ENCODE measurements at regions not wholly inside any gene's neighbourhood (a gene's known extent, or its start where the extent isn't known, plus 50 kb on each side); places are given as distances from the start of the nearest gene placed in this dataset.
"Not testable (repeated sequence)": the region's sequence is repeated elsewhere in the genome, so short reads cannot be mapped to it uniquely, and the experiment has no call there.

DNA sequence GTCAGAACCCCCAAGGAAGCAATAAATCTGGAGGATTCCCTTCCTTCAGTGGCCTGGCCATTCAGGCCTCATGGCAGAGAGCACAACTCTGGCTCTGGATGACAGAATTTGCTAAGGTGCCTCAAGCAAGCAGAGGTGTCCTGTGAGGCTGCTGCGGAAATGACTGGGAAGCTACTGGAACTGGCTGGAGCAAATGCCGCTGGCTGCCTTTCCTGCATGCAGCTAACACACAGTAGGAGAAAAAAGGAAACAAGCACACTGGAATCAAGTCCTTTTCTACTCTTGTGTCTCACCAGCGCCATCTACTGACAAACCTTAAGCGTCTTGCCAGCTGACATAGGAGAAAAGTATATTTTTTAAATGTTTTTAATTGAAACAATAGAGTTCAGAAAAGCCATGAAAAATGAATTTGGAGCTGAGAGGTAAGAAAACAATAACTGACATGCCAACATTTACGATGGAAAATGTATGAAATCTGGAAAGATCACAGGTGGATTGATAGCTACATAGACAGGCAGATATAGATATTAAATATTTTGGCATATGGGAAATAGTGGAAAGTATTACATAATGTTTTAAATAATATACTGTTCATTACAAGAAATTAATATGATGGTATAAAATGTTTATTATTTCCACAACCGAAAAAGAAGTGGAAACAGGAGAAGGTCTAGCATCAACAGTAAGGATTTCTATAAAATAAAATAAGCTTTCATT is 951.6 kb downstream of the ANKRD7 start:
- no peak for DNase-seq

DNA sequence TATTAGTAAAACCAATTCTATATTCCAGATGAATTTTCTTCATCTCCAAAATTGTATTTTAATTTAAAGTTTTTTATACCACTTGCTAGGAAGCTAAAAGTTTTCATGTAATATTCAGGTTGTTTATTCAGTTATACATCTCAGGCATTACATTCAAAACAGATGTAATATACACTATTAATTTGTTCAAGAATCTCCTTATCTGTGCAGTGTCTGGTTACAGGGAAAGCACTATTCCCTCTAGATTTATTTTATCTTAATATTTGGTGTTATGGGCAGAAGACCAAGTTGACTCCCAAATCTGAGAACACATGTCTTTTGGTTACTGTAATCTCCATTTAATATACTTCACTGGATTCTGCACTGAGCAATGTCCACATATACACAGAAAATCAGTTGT is 953.4 kb downstream of the ANKRD7 start:
- no peak for DNase-seq

DNA sequence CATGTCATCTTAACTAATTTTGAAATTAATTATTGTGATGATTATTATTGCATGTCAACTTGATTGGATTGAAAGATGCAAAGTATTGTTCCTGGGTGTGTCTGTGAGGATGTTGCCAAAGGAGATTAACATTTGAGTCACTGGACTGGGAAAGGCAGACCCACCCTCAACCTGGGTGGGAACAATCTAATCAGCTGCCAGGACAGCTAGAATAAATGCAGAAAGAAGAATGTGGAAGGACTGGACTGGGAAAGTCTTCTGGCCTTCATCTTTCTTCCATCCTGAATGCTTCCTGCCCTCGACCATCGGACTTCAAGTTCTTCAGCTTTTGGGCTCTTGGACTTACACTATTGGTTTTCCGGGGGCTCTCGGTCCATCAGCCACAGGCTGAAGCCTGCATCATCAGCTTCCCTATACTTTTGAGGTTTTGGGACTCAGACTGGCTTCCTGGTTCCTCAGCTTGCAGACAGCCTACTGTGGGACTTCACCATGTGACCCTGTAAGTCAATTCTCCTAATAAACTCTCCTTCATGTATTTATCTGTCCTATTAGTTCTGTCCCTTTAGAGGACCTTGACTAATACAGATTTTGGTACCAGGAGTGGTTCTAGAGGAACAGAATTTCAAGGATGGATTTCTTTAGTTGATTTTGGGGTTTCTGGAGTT is 959.8 kb downstream of the ANKRD7 start:
- DNase-seq: no peak

DNA sequence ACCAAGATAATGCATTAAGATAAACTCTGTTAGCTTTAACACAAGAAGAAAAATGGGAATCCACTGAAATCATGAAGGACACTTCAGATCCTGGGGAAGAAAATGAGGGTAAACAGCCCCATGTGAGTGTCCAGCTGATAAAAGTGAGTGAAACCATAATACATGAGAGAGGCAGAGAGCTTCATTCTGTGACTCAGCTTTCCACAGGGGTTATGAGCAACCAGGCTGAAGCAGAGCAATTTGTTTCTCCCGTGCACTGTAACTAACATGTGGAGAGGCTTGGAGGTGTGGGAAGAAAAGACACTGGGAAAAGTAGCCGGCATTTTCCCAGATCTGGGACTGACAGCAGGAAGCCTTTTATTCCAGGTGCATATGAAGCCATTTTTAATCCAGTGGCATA is 971.7 kb downstream of the ANKRD7 start:
- no peak for DNase-seq

DNA sequence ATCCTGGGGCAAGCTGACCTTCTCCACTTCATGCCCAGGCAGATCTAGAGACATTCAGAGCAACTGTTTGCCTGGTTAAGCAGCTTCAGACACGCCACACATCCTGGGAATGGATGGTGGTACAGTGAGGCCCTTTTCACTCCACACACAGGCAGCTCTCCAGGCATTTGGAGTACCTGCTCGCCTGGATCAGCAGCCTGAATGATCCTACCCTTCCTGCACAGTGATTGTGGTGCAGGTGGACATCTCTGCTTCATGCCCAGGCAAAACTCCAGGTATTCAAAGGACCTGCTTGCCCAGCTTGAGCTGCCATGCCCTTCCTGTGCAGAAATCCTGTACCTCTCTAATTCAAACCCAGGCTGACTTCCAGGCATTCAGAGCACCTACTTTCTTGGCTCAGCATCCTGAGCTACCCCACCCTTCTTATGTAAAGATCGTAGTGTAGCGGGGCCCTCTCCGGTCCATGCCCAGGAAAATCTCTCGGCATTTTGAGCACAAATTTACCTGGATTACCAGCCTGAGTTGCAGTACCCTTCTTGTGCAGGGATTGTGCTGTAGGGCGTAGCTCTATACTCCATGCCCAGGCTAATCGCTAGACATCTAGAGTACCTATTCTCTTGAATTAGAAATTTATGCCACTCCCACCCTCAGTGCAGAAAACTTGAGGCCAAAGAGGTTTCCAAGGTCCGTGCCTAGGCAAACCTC is 972.8 kb downstream of the ANKRD7 start:
- DNase-seq: no peak

DNA sequence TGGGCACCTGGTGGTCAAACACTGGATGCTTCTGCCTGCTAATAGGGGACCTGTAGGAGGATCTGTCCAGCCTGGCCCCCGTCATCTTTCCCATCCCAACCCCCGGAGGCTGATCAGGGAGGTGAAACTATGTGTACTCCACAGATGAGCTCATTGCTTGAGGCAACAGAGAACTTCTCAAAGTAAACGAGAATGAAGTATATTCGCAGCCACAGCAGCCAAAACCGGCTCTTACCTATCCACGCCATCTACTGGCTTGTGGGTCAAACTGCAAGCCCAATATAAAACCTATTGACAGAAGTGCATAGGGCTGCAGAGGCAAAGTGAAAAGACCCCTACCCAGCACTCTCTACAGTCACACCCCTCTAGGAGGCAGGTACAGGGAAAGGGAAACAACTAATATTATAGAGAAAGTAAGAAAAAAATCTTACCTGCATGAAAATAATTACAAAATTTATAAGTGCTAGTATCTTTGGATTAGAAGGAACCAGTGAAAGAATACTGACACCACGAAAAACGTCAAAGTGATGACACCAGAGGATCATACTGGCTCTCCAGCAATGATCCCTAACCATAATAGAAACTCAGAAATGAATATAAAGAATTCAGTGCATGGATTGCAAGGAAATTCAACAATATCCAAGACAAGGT is 973.5 kb downstream of the ANKRD7 start:
- no peak for DNase-seq

DNA sequence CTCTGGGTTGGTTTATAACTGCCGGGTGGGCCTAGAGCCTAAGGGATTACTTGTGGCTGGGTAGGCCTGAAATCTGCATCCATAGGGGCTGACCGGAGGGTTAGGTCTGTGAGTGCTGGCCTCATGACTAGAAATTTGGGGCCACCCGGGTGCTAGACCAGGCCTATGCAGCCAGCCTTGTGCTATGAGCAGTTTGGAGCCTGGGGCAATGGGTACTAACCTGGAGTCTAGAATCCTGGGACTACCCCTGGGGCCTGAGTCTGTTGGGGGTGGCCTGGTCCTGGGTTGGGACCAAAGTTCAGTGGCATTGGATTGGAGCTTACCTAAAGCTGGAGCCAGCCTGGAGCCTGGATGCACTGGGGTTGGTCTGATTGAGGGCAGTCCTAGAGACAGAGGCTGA is 995.2 kb downstream of the ANKRD7 start:
- DNase-seq: no peak

DNA sequence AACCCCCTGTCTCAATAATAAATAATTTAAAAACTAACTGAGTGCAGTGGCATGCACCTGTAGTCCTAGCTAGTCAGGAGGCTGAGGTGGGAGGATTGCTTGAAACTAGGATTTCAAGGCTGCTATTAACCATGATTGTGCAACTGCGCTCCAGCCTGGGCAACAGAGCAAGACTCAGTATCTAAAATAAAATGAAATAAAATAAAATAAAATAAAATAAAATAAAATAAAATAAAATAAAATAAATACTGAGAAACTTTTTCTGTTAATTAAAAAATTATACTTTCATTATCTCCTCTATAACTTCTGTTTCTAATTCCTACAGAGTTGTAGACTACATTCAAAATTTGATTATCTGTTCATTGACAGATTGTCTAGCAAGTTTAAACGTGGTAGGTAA is 999.4 kb downstream of the ANKRD7 start:
- no peak for DNase-seq

DNA sequence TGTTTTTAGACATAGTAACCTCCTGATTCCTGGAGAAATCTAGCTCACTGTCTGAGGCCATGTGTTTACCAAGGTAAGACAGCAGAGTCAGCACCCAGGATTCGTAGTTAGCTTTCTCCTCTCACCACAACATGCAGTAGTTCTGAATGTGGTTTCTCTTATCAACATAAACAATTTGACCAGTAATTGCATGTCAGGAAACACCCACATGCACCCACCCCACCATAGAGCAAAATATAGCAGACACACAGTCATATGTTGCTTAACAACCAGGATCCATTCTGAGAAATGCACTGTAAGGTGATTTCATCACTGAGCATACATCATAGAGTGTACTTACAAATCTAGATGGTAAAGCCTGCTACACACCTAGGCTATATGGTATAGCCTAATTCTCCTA is 1004.0 kb downstream of the ANKRD7 start:
- DNase-seq: no peak

DNA sequence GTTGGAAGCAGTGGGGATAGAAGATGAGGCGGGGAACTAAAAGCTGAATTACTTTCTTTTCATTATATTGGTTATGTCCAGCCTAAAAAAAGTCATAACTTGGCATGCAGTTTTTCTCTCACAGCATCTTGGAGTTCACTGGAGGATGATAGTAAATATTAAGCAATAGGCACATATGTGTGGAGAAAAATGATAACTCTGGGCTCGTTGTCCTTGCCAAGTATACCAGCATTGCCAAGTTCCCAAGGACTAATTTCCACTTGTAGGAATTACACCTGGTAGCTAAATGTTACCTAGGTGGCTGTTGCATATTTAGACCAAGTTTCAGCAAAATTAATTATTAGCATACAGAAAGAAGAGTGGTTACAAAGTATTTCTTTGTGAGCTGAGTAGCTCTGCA is 1007.6 kb downstream of the ANKRD7 start:
- DNase-seq: no peak

DNA sequence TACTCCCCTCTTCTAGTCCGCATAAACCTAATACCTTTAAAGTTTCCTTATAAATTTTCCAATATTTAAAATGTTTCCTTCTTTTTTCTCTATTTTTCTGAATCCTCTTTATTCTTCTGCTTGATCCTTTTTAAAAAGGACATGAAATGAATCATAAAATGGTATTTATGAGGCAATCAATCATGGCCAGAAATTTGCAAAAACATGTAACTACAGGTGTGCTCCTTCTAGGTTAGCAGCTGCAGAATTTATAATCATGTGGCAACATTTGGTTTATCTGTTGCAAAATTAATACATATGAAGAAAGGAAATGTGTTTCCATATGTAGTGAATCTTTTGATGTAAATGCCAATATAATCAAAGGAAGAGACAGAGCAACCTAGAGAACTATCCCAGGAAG is 1008.5 kb downstream of the ANKRD7 start:
- no peak for DNase-seq

DNA sequence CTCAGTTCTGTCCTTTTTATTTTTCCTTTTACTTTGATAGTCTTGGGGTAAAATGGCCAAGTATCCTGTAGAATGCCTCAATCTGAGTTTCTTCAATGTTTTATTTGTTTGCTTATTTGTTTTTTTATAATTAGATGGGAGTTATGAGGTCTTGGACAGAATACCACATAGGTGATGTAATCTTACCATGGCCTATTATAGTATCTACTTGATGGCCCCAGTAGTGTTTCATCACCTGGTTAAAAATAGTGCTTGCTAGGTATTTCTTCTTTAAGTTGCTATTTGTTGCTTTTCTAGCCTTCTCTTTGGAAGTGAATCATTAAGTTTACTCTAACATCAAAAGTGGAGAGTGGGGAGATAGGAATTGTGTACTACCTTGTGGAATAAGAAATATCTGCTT is 1020.0 kb upstream of the KCND2 start:
- no peak for DNase-seq

DNA sequence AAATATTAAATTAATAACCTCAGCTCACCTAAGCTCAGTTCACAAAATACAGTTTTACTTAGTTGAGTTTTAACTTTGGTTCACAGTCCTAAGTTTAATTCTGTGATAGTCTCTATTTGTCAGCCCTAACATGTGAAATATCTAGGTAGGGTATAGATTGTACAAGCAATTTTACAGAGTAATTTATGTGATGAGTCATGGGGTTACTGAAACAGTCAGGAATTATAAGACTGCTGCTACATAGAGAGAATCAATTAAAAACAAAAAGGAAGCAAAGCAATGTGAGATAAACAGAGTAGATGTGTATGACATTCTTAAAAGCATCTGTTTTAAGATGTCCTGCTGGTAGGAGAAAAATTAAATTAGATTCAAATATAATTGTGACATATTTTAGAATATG is 1018.2 kb upstream of the KCND2 start:
- no peak for DNase-seq

DNA sequence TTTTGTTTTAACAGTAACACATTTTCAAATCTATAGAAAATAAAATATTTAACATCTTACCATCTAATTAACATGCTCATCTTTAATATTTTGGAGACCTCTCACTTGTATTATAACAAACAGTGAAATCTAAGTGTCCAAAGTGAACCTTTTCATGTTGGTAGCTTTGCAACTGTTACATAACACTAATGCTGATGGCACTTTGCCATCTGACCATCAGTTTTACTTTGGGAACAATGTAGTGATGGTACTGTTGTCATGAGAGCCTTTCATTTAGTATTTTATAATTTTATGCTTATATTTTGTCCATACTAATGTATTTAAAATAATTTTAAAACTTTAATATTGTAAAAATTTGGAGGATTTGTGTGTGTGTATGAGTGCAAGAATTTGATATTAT is 1017.0 kb upstream of the KCND2 start:
- no peak for DNase-seq

DNA sequence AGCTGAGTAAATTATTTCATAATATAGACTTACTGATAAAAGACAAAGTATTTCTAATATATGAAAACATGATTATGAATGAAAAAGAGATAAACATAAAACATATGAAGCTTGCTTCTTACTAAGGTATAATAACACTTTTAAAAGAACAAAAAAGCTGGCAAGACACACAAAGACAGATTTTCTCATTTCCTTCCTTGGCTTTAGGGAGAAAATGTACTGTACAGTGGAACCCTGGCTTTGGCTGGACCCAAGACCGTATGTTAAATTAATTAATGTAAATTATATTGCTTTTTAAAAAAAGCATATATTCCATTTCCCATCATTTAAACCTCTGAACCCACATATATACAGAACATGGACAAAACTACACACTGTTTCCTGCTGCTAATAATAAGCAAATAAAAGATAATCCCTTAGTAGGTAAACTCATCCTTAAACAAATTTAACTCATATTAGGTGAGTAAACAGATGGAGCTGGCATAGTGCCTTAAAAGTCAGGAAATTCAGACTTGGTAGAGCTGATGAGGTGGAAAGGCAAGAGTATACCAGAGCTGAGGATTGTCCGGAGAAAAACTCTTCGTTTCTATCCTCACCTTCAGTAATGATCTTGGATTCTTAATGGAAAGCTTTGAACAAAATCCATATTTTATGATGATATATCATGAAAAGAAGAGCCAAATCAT is 1016.4 kb upstream of the KCND2 start:
- no peak for DNase-seq

DNA sequence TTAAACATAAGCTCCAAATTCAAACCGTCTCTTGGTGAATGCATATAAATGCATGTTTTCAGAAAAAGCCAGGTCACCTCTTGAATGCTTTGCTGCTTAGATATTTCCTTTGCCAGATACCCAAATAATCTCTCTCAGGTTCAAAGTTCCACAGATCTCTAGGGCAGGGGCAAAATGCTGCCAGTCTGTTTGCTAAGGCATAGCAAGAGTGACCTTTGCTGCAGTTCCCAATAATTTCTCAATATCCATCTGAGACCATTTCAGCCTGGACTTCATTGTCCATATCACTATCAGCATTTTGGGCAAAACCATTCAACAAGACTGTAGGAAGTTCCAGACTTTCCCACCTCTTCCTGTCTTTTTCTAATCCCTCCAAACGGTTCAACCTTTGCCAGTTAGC is 1006.2 kb upstream of the KCND2 start:
- not testable (repeated sequence) for DNase-seq

DNA sequence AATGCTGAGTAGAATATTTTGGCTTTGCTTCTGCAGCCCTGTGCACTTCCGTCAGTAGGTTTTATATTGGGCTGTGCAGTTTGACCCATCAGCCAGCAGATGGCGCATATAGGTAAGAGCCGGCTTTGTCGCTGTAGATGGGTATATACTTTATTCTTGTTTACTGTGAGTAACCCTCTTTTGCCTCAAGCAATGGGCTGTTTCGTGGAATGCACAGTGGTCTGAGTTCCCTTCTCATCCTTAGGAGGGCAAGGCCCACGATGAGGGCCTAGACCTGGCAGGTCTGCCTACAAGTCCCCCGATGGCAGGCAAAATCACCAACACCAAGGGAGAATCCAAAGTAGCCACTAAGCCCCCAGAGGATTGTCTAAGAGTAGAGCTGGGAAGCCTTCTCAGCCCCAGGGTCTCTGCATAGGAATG is 1002.9 kb upstream of the KCND2 start:
- DNase-seq: no peak

DNA sequence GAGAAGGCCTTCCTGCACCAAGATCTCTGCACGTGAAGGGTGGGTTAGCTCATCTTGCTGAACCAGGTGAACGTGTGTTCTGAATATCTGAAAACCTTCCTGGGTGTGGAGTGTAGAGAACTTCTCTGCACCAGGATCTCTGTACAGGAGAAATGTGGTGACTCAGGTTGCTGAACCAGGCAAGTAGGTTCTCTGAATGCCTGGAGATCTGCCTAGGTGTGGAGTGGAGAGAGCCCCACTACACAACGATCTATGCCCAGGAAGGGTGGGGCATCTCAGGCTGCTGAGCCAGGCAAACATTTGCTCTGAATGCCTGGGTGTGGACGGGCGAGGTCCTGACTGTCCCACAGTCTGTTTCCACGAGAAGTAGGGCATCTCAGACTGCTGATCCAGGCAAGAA is 1002.3 kb upstream of the KCND2 start:
- no peak for DNase-seq

DNA sequence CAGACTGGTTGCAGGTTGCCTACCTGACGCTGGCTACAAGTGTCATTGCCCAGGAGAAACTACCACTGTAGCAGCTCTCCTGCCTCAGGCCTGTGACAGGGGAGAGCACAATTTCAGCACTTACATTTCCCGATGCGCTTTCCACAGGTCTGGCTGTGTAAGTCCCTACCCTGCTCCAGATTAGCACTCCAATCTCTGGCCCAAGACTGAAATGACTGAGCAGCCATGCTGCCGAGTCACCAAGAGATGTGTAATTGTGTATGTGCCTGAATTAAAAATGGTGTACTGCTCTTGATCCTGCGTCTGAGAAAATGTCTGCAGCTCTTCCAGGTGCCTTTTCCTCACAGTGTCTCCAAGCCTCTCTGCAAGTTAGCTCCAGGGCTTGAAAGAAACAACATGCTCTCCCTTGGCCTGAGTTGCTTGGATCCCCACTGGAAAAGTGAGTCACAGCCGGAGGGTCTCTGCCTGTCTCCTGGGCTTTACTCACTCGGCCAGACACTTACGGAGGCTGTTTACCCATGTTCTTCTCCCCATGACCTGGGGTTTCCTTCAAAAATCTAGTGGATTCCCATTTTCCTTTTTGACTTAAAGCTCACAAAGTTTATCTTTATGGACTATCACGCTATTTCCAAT is 1001.7 kb upstream of the KCND2 start:
- DNase-seq: no peak

DNA sequence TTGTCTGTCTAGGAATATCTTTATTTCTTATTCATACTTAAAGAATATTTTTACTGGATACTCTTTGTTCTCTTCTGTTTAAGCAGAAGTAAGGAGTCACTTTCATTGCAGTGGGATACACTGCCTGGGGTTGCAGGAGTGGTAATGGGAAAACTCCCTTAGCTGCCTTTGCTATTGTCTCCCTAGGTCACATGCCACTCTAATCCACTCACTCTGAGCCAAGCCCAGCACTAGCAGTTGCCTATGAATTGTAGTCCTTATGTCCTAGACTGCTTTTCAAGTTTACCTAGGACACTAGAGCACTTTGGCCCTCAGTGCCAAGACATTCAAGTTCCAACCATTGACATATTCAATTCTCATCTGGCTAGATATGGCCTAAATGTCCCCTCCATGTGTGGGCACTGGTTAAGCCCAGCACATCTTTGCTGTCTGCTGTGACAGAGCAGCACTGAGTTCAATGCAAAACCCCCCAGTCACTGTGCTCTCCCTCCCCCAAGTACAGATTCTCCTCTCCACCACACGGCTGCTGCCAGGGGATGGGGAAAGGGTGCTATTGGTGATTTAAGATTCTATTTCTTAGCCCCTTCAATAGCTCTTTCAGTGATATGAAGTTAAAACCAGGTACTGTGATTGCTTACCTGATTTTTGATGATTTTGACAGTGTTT is 991.7 kb upstream of the KCND2 start:
- DNase-seq: no peak

DNA sequence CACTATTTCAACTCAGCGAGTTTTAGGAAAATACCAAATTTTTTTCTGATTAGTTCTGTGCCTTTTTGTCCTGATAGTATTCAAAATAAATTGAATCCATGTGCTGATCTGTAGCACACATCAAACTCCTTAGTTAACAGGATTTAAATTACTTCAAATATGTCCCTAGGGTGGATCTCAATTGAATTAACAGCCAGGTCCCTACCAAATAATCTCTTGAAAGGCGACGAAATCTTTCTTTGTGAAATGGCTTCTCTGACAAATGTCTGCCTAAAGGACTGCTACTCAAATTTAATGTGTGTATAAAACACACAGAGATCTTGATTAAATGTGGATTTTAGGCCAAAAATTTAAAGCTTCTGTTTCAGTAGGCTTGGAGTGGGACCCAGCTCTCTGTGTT is 989.6 kb upstream of the KCND2 start:
- no peak for DNase-seq

DNA sequence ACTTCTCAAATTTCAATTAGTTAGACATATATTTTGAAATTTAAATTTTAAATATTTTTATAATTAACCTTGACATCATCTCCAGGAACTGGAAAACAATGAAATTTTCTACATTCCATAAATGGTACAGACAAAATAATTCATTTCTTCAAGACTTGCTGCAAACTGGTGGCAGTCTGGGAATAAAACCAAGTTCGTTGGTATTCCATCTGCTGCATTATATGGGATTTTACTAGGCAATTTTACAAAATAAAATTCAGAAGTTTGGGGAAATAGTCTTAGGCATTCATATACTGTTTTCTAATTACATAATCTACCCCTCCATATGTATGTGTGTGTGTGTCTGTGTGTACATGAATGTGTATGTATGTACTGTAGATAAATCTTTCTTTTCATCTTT is 984.6 kb upstream of the KCND2 start:
- DNase-seq: no peak
